IMR-90 (cell line): ENCODE measurements at regions not wholly inside any gene's neighbourhood (a gene's known extent, or its start where the extent isn't known, plus 50 kb on each side); places are given as distances from the start of the nearest gene placed in this dataset.

Experiments used
- ATAC-seq: fragments of 200-7000 bp; cut with Tn5 transposase; 2 replicates; pipeline ENCODE4 v1.9.1; 2020; ENCODE audit warnings: low read depth, mild to moderate bottlenecking, moderate library complexity
- BruUV-seq: library from RNA; stranded (reverse); fragments of 400-500 nt; replicated peaks from 2 replicates; lab custom pipeline; 2021; lab: Mats Ljungman, UMichigan
- CTCF ChIA-PET: fragments of 300-600 bp; formaldehyde crosslinking; extraction: SDS; loops from one replicate; lab custom pipeline; 2021; ENCODE audit warnings: antibody characterized with exemption; lab: Yijun Ruan, JAX
- POLR2A ChIA-PET: fragments of 300-600 bp; sonication (Branson Sonifier 250); formaldehyde crosslinking; loops from one replicate; lab custom pipeline; 2022; ENCODE audit warnings: antibody characterized with exemption; ENCODE audit not compliant: unreplicated experiment; lab: Charles Lee
- DNase-seq: peaks from one replicate; pipeline ENCODE4 v3.0.0; 2013
- H2AFZ ChIP-seq: replicated peaks from 2 replicates; pipeline ENCODE3; 2013; ENCODE audit warnings: low read length, mild to moderate bottlenecking; ENCODE audit not compliant: poor library complexity
- H2AK5ac ChIP-seq: 2 replicates; pipeline ENCODE4 v1.6.1; 2013; ENCODE audit warnings: low read depth, low read length, inconsistent platforms
- H2AK9ac ChIP-seq: replicated peaks from 2 replicates; pipeline ENCODE3; 2013; ENCODE audit warnings: mild to moderate bottlenecking, low read depth, low read length, moderate library complexity; ENCODE audit not compliant: poor library complexity
- H2BK120ac ChIP-seq: 2 replicates; pipeline ENCODE4 v1.6.1; 2013; ENCODE audit warnings: low read depth, low read length, inconsistent platforms
- H2BK15ac ChIP-seq: 3 replicates; pipeline ENCODE4 v1.6.1; 2013; ENCODE audit warnings: low read depth, low read length, inconsistent platforms
- H2BK20ac ChIP-seq: 2 replicates; pipeline ENCODE4 v1.6.1; 2013; ENCODE audit warnings: low read depth, mild to moderate bottlenecking, inconsistent platforms, low read length, moderate library complexity
- H2BK5ac ChIP-seq: 2 replicates; pipeline ENCODE4 v1.6.1; 2013; ENCODE audit warnings: mild to moderate bottlenecking, low read depth, low read length, inconsistent platforms; ENCODE audit not compliant: poor library complexity, severe bottlenecking
- H3K14ac ChIP-seq: replicated peaks from 2 replicates; pipeline ENCODE4 v1.6.1; 2013; ENCODE audit warnings: low read depth, low read length, inconsistent platforms
- H3K18ac ChIP-seq: 2 replicates; pipeline ENCODE4 v1.6.1; 2013; ENCODE audit warnings: low read depth, low read length, control low read depth
- H3K23ac ChIP-seq: 2 replicates; pipeline ENCODE4 v1.6.1; 2013; ENCODE audit warnings: low read depth, low read length, inconsistent platforms
- H3K27ac ChIP-seq: 2 replicates; pipeline ENCODE4 v1.5.1; 2013; ENCODE audit warnings: mild to moderate bottlenecking, control low read depth, low read length; ENCODE audit not compliant: insufficient read depth
- H3K27me3 ChIP-seq: 2 replicates; pipeline ENCODE4 v1.6.1; 2013; ENCODE audit warnings: low read length; ENCODE audit not compliant: control insufficient read depth, insufficient read depth
- H3K36me3 ChIP-seq: 2 replicates; pipeline ENCODE4 v1.6.1; 2013; ENCODE audit warnings: low read length, mixed read lengths; ENCODE audit not compliant: control insufficient read depth, insufficient read depth
- H3K4ac ChIP-seq: 2 replicates; pipeline ENCODE4 v1.6.1; 2013; ENCODE audit warnings: low read depth, low read length, inconsistent platforms
- H3K4me1 ChIP-seq: 2 replicates; pipeline ENCODE4 v1.6.1; 2013; ENCODE audit warnings: low read length, mixed read lengths; ENCODE audit not compliant: control insufficient read depth, insufficient read depth
- H3K4me2 ChIP-seq: 2 replicates; pipeline ENCODE4 v1.6.1; 2013; ENCODE audit warnings: low read depth, mild to moderate bottlenecking, control low read depth, low read length, moderate library complexity
- H3K4me3 ChIP-seq: 2 replicates; pipeline ENCODE4 v1.5.1; 2013; ENCODE audit warnings: low read depth, mild to moderate bottlenecking, control low read depth, low read length, moderate library complexity; ENCODE audit not compliant: insufficient read depth
- H3K56ac ChIP-seq: 2 replicates; pipeline ENCODE4 v1.6.1; 2013; ENCODE audit warnings: low read length, inconsistent platforms; ENCODE audit not compliant: insufficient read depth; ENCODE audit errors: extremely low read depth
- H3K79me1 ChIP-seq, 2 experiments: 2 replicates each; pipeline ENCODE4 v1.6.1; 2013; ENCODE audit warnings: low read length in 2 of 2, inconsistent platforms in 1 of 2, low read depth in 1 of 2
- H3K9ac ChIP-seq: 2 replicates; pipeline ENCODE4 v1.6.1; 2013; ENCODE audit warnings: low read depth, low read length, control low read depth
- H3K9me1 ChIP-seq: 2 replicates; pipeline ENCODE4 v1.6.1; 2013; ENCODE audit warnings: low read length, inconsistent platforms; ENCODE audit not compliant: insufficient read depth
- H3K9me3 ChIP-seq: 2 replicates; pipeline ENCODE4 v1.6.1; 2013; ENCODE audit warnings: low read length; ENCODE audit not compliant: control insufficient read depth, insufficient read depth
- H4K20me1 ChIP-seq: 2 replicates; pipeline ENCODE4 v1.6.1; 2013; ENCODE audit warnings: low read length, inconsistent platforms; ENCODE audit not compliant: insufficient read depth
- H4K5ac ChIP-seq: 2 replicates; pipeline ENCODE4 v1.6.1; 2013; ENCODE audit warnings: mild to moderate bottlenecking, low read depth, low read length, control low read depth
- H4K8ac ChIP-seq, 2 experiments: 2 replicates each; pipeline ENCODE4 v1.6.1; 2013; ENCODE audit warnings: low read depth in 2 of 2, low read length in 2 of 2, control low read depth in 1 of 2, inconsistent platforms in 1 of 2
- H4K91ac ChIP-seq: 2 replicates; pipeline ENCODE4 v1.6.1; 2013; ENCODE audit warnings: low read depth, low read length, inconsistent platforms; ENCODE audit not compliant: insufficient read depth
- BHLHE40 ChIP-seq: fragments of 150-350 bp; IDR thresholded peaks from 2 replicates; pipeline ENCODE4 v1.6.1; 2016; ENCODE audit warnings: mild to moderate bottlenecking, low read depth, low read length
- CEBPB ChIP-seq: IDR thresholded peaks from 2 replicates; pipeline ENCODE4 v1.6.1; 2012; ENCODE audit warnings: low read depth, low read length, improper control_type of control experiment
- CHD1 ChIP-seq: IDR thresholded peaks from 2 replicates; pipeline ENCODE4 v1.6.1; 2012; ENCODE audit warnings: low read depth, low read length, improper control_type of control experiment
- ELK1 ChIP-seq: fragments of 150-350 bp; IDR thresholded peaks from 2 replicates; pipeline ENCODE4 v1.6.1; 2016; ENCODE audit warnings: low read depth, mild to moderate bottlenecking, low read length, moderate library complexity, borderline replicate concordance
- FOS ChIP-seq: fragments of 150-350 bp; IDR thresholded peaks from 2 replicates; pipeline ENCODE4 v1.6.1; 2016; ENCODE audit warnings: low read depth, low read length
- MAFK ChIP-seq: IDR thresholded peaks from 2 replicates; pipeline ENCODE4 v1.6.1; 2012; ENCODE audit warnings: low read depth, low read length, improper control_type of control experiment
- MXI1 ChIP-seq: IDR thresholded peaks from 2 replicates; pipeline ENCODE4 v1.6.1; 2012; ENCODE audit warnings: low read depth, mild to moderate bottlenecking, low read length, moderate library complexity, borderline replicate concordance
- NFE2L2 ChIP-seq: fragments of 150-350 bp; IDR thresholded peaks from 2 replicates; pipeline ENCODE4 v1.6.1; 2016; ENCODE audit warnings: low read depth, mild to moderate bottlenecking, low read length
- POLR2A ChIP-seq: IDR thresholded peaks from 2 replicates; pipeline ENCODE4 v1.6.1; 2012; ENCODE audit warnings: mild to moderate bottlenecking, low read depth, low read length
- RAD21 ChIP-seq: IDR thresholded peaks from 2 replicates; pipeline ENCODE4 v1.6.1; 2012; ENCODE audit warnings: low read length, improper control_type of control experiment
- RCOR1 ChIP-seq: IDR thresholded peaks from 2 replicates; pipeline ENCODE4 v1.6.1; 2012; ENCODE audit warnings: mild to moderate bottlenecking, low read length, improper control_type of control experiment; ENCODE audit not compliant: insufficient replicate concordance
- RFX5 ChIP-seq: IDR thresholded peaks from 2 replicates; pipeline ENCODE4 v1.8.0; 2012; ENCODE audit warnings: low read depth, mild to moderate bottlenecking, low read length, moderate library complexity
- USF2 ChIP-seq: fragments of 150-350 bp; IDR thresholded peaks from 2 replicates; pipeline ENCODE4 v1.6.1; 2017; ENCODE audit warnings: mild to moderate bottlenecking, antibody characterized with exemption, low read length, low read depth
- WGBS, 2 experiments: methylation state at CpG; one replicate each; pipeline versions ENCODE4 v1.1.5 to v1.1.7; 2013; ENCODE audit warnings: missing lambda C conversion rate in 2 of 2; ENCODE audit not compliant: insufficient read length in 1 of 2; ENCODE audit errors: extremely low coverage in 2 of 2; 5-methylcytosine and 5-hydroxymethylcytosine counted together
- dilution Hi-C: fragments of 300-500 bp; cut with HindIII; formaldehyde crosslinking; loops from one replicate; pipeline ENCODE4 v1.14.3; 2018; ENCODE audit warnings: low sequenced_read_pairs; ENCODE audit not compliant: unreplicated experiment
- in situ Hi-C: fragments of 300-500 bp; cut with MboI; formaldehyde crosslinking; loops from 3 replicates; pipeline ENCODE4 v1.14.3; 2019; ENCODE audit warnings: low sequenced_read_pairs, inconsistent platforms, mixed read lengths
- intact Hi-C: fragments of 100-400 bp; cut with micrococcal nuclease; formaldehyde crosslinking; loops from 2 replicates; pipeline ENCODE4 v1.10.0; 2022
- TF ChIP-seq, protein P1 (sequence below): conservative IDR thresholded peaks from 2 replicates; pipeline ENCODE4 v1.5.1; 2012; ENCODE audit warnings: mild to moderate bottlenecking, low read depth, low read length, improper control_type of control experiment

DNA sequence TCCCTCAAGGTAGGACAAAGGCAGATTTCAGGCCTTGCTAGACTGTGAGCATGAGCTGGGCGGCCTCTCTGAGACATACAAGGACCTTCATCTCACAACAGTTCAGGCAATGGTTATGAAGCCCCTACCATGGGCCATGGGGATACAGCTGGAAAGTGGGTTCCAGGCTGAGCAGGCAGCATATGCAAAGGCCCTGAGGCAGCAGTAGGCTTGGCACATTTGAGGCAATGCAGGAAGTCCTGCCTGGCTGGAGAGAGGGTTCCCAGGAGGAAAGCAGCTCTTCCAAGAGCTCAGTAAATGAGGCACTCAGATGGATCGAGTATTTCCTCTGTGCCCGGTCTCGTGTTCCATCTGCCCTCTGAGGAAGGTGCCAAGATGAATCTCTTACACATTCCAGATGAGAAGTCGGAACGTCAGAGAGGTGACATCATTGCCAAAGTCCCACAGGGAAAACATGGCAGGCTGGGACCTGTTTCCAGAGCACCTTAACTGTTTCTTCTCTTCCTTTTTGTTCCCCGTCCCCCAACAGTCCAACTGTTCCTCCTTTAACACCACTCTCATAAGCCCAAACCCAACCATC, 388.6 kb downstream of the MN1 start:
- 71% methylated on average over 1 of the region's 7 CpGs; no CpG with 5 or more reads in 1 of the 2 experiments for WGBS, 2 experiments
- dilution Hi-C loops, result no loop called here
- intact Hi-C loops, result no loop called here
- Histone ChIP-seq H2AFZ (no peak overlapping the region), H2AK5ac (no peak overlapping the region), H4K91ac (no peak overlapping the region), H2BK5ac (no peak overlapping the region), H3K79me1 (no peaks in the 10 kb centered on the region), H3K4ac (no peak overlapping the region), H2BK15ac (no peak overlapping the region), H3K27me3 (peaks cover 34% of the 10 kb centered on the region), H2AK9ac (peak overlapping the region; percentile 47), H3K56ac (no peak overlapping the region), H3K4me3 (no peak overlapping the region), H3K9ac (no peak overlapping the region), H2BK120ac (no peak overlapping the region), H3K18ac (no peak overlapping the region), H2BK20ac (no peak overlapping the region), H3K14ac (no peak overlapping the region), H3K27ac (no peak overlapping the region), H3K4me1 (peaks cover 6% of the 10 kb centered on the region; the same call in 1 of the 2 replicates), H3K23ac (no peak overlapping the region), H3K36me3 (no peaks in the 10 kb centered on the region), H4K8ac (no peak overlapping the region), H4K20me1 (no peaks in the 10 kb centered on the region), H3K9me1 (no peaks in the 10 kb centered on the region), H3K4me2 (no peak overlapping the region), H4K5ac (no peak overlapping the region), H3K9me3 (no peaks in the 10 kb centered on the region)
- BruUV-seq, result no TSS peak
- ChIA-PET CTCF (no interaction called here), POLR2A (no interaction called here)
- ATAC-seq (no peak), DNase-seq (no peak)
- in situ Hi-C loops, result loop anchor here (10.0 kb wide), 1 partner anchor 592 kb away; no protein-coding TSS in a partner anchor
- TF ChIP-seq USF2 (no peak), RCOR1 (no peak), CHD1 (no peak), POLR2A (no peak), MXI1 (no peak), BHLHE40 (no peak), CEBPB (no peak), ELK1 (no peak), RFX5 (no peak), FOS (no peak), MAFK (no peak), NFE2L2 (no peak), RAD21 (no peak)
- TF ChIP-seq, protein P1, sequence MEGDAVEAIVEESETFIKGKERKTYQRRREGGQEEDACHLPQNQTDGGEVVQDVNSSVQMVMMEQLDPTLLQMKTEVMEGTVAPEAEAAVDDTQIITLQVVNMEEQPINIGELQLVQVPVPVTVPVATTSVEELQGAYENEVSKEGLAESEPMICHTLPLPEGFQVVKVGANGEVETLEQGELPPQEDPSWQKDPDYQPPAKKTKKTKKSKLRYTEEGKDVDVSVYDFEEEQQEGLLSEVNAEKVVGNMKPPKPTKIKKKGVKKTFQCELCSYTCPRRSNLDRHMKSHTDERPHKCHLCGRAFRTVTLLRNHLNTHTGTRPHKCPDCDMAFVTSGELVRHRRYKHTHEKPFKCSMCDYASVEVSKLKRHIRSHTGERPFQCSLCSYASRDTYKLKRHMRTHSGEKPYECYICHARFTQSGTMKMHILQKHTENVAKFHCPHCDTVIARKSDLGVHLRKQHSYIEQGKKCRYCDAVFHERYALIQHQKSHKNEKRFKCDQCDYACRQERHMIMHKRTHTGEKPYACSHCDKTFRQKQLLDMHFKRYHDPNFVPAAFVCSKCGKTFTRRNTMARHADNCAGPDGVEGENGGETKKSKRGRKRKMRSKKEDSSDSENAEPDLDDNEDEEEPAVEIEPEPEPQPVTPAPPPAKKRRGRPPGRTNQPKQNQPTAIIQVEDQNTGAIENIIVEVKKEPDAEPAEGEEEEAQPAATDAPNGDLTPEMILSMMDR, result no peak
